CD4-positive, alpha-beta T cell treated with Interleukin-2 at 100 ng/mL for 4 hours (primary cell): ENCODE measurements at regions not wholly inside any gene's neighbourhood (a gene's known extent, or its start where the extent isn't known, plus 50 kb on each side); places are given as distances from the start of the nearest gene placed in this dataset.
"Not testable (repeated sequence)": the region's sequence is repeated elsewhere in the genome, so short reads cannot be mapped to it uniquely, and the experiment has no call there.

Experiments used
- DNase-seq: peaks from one replicate; pipeline ENCODE4 v3.0.0-alpha.2; 2020; ENCODE audit warnings: low spot score

DNA sequence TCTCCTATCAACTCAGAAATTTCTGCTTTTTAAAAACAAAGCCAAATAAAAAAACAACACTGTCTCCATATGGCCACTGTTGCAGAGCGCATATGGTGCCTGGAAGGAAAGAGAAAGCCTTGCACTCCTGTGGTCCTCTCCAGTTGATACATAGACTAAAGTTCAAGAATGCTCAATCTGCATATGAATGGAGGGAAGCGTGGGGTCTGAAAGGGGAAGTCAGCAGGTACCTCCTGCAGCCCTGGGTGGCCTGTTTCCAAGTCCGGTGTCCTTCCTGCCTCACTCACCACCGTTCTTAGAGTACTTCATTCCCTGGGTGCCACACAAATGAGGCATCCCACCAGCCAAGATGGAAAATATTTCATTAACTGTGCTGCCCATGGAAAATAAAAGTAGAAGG, 138.3 kb upstream of the PALS2 start:
- no peak for DNase-seq

DNA sequence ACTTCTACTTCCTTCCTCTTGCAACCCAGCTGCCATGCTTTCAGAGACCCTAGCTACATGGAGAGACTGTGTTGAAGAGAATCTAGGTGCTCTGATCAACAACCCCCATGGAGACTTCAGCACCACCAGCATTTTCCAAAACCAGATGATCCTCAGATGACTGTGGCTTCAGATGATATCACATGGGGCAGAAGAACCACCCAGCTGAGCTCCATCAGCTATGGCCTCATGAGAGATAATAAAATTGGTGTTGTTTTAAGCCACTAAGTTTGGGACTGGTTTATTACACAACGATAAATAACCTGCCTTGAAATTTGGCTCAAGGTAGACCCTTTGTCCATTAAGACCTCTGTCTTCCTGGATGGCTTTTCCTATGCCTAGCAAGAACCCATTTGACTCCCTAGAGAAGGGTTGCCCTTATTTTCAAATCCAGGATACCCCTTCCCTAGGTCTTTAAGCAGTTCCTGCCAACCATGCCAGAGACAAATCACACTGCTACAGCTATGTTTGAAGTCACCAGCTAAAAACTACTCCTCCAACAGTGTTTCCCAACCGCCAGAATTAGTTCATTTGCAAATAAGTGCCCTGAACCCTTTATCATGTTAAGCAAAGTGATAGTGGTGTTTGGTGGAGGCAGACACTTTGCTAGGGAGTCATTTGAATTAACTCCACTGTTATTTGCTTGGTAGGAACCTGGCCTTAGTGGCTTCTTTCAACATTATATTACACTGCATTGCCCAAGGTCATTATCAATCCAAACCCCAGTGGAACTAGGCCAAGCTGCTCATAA, 136.9 kb upstream of the PALS2 start:
- no peak for DNase-seq

DNA sequence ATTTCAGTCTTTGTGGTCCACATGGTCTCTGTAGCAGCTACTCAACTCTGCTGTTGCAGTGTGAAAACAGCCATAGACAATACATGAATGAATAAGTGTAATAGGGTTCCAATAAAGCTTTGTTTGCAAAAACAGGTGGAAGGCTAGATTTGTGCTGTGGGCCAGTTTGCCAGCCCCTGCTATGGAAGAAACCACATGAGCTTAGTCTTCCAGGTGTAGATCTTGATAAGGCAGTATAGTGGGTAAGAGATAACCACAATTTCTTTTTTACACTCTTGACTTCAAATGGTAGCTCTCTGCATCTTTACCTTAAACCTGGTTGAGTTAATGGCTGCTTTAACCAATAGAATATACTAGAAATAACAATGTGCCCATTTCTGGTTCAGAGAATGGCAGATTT, 135.0 kb upstream of the PALS2 start:
- no peak for DNase-seq

DNA sequence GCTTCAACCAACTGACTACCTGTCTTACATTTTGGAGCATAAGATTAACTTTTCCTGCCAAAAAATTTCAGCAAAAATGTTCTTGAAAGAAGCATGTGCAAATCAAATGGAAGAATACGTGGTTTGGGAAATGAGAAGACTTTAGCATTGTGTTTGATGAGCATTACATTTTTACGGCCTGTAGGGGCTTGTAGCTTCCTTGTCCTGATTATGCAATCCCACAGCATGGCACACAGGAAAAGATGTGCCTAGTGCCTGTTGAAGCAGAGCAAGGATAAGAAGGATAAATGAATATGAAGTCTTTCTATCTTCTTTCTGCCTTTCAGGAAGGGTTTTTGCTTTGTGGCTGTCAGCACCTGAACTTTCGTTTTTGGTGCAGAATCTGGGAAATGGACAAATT, 134.1 kb upstream of the PALS2 start:
- not testable (repeated sequence) for DNase-seq

DNA sequence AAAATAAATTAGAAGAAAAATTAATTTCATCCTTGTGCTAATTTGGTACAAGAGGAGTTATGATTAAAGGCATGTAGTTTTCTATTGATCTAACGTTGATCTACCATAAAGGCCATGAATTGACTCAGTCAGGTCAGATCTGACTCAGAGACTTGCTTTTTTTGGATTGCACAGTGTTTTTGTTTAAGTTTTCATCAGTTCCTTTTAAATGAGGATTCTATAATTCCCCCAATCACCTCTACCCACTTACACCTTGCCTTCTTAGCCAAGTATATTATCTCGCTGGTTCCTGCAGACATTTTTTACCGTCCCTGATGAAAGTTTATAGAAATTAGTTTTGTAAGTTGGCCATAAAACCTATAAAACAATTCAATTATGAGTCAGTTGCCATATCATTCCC, 132.4 kb upstream of the PALS2 start:
- no peak for DNase-seq

DNA sequence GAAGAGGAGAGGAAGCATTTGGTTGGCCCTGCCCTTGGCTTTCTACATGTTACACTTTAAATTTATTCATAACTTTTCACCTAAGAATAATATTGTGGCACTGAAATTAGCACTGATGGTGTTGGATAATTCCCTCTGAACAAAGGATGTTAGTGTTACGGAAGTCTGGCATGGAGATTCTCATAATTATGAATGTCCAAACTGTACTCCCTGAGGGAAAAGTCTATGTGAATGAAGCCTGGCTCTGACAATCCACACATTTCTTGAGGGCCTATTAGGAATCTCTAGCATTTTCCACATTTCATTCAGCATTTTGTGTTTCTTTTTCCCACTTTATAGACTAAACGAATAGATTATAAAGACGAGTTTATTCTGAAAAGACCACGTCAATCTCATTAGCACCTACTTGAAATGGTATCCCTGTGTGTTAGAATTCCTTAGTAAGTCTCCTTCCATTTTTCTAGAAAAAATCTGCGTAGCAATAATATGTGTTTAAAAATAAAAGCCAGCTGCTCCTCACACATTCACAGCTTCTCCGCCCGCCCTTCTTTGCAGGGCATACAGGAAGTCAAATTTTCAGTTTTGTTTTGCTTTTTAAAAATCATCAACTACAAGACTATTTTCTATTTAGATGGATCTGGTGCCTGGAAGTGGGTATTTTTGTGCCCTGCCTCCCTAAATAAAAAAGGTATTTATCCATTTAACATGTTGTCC, 131.8 kb upstream of the PALS2 start:
- DNase-seq: no peak

DNA sequence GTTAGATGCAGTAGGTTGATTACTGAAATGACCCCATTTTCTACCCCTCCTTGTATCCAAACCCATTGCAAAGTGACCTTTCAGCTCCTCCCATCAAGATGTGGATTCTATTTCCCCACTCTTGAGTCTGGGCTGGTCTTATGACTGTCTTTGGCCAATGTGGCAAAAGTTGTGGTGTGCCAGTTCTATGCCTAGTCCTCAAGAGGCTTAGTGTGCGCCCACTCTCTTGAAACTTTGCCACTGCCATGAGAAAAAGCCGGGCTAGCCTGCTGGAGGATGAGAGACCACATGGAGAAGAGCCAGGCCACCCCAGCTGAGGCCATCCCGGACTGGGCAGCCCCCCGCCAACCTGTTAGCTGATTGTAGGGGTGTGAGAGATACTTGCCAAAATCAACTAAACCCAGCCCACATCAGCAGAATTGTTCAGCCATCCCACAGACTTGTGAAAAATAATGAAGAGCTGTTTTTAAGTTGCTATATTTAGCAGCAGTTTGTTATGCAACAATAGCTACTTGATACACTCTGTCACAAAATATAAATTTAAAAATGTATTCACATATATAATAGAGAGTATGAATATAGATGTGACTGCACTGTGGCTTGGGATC, 131.0 kb upstream of the PALS2 start:
- DNase-seq: no peak

DNA sequence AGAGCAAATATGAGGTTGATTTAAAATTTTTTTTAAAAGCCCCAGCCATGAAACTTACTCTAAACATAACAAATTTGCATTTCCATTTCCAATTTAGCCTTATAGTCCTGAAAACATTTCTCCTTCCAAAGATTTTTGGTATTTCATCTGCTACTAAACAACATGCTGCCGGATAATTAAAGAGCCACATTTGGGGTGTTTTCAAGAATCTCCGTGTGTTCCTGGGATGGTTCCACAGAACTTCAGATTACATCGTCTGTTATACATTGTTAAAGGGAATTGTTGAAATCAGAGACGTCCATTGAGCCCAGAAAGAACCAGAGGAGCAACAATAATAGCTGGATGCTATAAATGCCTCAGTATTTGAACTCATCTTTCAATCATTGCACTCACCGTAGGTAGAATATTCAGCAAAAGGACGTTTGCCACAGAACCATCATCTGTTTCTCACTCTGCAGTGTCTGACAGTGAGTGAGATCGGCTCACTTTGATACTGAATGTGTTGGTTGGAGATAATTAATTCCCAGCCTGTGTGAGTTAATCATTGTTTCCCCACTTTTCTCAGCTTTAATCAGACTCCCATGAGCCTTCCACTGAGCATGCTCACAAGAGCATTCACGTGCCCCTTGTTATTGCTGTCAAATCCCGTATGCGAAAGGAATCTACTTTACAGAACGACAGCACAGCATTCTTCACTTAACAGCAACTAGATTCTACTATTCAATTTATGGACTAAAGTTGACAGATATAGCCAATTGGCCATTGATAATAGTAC, 128.4 kb upstream of the PALS2 start:
- DNase-seq: no peak

DNA sequence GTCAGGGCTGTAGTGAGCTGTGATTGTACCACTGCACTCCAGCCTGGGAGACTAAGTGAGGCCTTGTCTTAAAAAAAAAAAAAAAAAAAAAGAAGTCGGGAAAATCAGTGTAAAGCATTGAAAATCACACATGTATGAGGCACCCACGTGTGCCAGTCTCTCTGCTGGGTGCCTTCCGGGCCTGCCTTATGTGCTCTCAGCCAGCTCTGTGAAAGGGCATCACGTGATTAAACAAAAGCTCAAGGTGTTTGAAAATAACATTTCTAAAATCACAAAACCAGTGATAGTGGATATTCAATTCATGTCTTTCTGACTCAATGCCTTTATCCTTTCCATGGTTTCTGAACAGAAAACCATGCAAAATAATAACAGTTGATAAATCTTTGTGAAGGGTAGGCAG, 125.2 kb upstream of the PALS2 start:
- no peak for DNase-seq

DNA sequence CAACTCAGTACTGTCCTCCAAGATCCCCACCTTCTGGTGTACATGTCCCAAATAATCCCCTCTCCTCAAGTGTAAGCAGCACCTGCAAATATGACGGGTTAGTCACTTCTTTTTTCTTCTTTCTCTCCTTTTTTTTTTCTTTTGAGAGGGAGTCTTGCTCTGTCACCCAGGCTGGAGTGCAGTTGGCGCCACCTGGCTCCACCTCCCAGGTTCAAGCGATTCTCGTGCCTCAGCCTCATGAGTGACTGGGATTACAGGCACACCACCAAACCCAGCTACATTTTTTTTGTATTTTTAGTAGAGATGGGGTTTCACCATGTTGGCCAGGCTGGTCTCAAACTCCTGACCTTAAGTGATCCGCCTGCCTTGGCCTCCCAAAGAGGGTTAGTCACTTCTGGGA, 123.8 kb upstream of the PALS2 start:
- DNase-seq: not testable (repeated sequence)

DNA sequence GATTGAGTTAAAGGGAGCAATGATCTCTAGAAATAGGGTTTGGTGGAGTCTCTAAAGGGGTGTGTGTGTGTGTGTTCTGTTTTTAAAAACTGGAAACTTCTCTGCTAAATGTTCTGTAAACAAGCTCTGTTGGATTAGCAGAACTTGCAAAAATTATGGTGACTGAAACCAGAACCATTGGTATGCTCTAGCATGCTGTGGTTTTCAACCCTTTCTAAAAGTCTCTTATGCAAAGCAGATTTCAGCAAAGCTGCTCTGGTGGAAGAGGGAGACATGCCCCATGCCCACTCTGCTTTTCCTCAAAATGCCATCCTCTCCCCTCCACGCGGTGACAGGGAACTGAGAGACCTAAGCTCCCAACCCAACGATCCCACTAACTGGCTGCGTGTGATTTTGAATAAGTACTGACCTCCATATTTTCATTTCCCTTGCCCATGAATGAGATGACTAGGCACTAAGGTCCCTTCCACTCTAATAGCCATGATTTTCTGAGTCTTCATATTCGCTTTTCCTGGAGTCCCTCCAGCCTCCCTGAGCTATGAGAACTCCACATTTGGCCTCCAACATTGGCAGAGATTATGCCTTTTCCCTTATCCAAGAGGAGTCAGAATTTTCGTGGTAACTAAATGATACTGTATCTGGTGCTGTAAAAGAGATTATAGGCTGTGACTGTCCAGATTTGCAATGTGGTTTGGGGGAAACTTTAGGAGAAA, 117.3 kb upstream of the PALS2 start:
- no peak for DNase-seq

DNA sequence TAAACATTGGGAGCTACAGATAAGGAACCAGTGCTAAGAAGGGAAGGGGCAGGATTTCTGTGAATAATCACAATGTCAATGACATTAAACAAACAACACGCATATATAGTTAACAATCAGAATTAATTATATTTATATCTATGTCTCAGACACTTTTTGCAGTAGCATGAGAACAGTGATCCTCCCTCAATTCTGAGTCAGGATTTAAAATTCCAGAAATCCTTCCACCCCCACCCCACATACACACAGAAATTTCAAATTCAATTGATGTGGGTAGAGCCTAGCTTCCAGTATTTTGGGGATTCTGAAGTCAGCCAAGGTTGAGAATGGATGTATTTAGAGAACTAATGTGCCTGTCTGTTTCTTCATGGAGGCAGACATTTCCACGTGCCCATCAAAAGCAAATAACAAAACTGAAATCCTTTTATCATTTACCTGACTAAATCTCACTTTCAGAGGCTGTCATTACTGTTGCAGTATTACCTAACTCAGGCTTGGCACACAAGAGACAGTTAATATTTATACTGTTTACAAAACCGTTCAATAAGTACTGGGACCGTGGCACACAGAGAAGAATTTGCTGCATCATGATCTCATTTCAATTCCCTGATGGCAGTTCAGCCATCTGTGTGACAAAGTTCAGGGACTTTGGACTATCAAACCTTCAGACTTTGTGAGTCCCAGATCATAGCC, 116.6 kb upstream of the PALS2 start:
- no peak for DNase-seq

DNA sequence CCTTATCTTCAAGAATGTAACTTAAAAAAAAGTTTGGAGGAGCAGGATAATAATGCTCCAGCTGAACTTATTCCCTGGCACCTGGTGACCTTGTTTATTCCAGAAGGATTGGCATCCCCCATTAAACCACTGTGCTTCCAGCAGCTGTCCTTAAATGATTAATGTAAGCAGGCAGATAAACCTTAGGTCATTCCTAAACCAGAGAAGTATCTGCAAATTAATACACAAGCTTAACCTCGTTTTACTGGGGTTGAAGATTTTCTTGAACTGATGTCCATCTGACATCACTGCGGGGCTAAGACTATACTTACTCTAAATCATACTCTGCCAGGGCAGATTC, 116.1 kb upstream of the PALS2 start:
- DNase-seq: no peak

DNA sequence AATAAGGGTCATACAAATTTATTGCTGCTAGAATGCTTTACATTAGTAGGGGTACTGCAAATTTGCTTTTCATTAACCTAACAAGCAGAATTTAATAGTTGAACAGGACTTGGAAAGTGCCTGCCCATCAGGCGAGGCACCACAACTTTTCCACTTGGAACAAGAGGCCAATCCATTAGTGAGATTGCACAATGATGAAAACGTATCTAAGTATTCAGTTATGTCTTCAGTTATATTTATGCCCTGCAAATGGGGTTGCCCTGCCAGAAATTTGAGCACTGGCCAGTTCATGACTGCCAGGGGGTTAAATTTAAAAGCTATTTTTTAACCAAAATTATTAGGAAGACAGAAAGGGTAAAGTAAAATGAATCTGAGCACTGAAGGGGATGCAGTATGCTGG, 111.1 kb upstream of the PALS2 start:
- no peak for DNase-seq

DNA sequence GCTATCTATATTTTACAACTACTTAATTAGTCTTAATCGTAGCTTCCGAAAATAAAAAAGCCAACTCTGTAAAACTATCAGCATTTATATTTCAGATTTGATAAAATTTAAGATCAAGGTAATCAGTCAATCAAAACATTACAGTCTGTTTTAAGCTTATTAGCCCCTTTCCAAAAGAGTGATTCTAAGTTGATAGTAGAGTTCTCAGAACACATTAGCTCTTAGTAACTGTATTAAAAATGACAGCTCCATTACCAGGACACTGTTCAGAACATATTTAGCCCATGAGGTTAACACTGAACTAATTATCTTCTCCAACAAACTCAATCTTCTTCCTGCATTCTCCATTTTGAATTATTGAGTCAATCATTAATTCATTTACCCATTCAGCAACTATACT, 110.3 kb upstream of the PALS2 start:
- no peak for DNase-seq

DNA sequence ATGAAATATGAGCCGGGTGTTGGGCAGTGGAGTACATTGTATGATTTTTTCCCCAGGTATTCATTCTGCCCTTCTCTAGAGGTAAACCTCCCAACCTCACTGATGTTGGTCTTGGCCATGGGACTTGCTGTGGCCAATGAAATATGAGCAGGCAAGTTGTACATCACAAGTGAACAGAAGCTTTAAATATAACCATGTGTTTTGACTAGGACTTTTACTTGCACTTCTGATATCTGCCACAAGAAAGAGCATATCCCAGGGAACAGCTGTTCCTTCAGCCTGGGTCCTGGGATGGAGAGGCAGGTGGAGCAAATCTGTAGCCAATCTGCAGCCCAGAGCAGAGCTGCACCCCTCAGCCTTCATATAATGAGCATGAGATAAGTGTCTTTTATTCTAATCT, 109.8 kb upstream of the PALS2 start:
- no peak for DNase-seq

DNA sequence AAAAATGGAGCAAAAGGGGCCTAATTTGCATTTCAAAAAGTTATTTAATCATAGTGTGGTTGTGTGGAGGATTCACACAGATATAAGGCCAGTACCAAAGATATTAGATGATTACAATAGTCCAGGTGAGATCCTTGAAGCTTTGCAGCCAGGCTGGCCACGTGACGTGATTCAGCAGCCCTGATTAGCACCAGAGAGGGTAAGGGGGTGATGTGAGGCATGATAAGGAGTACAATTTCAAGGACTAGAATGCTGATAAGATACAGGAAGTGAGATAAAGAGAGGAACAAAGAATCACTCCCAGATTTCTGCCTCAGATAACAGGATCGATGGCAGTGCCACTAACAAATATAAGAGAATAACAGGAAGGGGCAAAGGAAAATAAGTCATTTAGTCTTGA, 108.4 kb upstream of the PALS2 start:
- no peak for DNase-seq

DNA sequence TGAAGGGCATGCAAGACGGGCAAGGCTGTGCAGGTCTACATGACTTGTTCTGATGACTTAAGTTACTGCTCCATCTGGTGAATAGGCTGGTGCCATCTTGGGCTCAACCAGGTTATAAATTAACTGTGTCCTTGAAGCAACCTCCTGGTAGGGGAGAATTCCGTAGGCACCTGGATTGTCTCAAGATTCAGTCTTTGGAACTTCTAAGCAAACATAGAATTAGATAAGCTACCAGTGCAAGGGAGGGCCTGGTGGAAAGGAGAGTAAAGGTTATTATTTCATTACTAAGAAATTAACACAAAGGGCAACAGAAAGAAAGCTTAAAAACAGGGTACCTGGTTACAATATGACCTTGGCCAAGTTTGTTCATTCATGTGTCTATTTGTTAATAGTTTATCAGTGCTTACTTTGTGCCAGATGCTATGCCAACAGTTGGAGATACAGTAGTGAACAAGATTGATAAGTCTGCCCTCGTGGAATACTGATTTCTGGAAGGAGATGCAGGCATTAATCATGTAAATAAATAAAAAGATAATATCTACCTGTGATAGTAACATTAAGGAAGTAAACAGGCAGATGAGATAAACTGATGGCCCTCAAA, 107.0 kb upstream of the PALS2 start:
- DNase-seq: no peak

DNA sequence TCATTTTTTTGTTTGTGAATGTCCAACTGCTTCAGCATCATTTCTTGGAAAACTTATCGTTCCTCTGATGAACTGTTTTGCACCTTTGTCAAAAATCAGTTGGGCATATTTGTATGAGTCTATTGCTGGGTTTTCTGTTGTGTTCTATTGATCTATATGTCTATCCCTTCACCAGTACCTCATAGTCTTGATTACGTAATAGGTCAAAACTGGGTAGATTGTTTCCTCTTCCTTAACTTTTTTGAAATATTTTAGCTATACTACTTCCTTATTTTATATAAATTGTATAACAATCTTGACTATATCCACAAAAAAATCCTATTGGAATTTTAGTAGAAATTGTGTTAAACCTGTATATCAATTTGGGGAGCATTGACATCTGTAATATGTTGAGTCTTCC, 104.1 kb upstream of the PALS2 start:
- DNase-seq: no peak

DNA sequence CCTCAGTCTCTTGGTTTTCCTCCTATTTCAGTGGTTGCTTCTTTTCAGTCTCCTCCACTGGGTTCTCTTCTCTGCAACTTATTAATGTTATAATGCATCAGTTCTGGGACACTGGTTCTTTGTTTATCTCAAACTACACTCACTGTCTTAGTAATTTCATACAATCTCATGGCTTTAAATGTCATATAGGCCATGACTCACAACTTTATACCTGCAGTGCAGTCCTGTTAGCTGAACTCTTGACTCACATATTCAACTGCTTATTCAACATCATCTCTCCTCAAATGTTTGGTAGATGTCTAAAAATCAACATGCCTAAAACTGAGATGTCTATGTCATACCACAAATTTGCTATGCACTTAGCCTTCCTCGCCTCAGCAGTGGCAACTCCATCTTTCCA, 101.2 kb upstream of the PALS2 start:
- no peak for DNase-seq
